Activated CD4-positive, CD25-positive, alpha-beta regulatory T cell treated with anti-CD3 and anti-CD28 coated beads, Interleukin-2, amount 50 U/mL, for 16 hours (primary cell): ENCODE measurements at regions not wholly inside any gene's neighbourhood (a gene's known extent, or its start where the extent isn't known, plus 50 kb on each side); places are given as distances from the start of the nearest gene placed in this dataset.

Experiments used
- DNase-seq: peaks from one replicate; pipeline ENCODE4 v3.0.0-alpha.2; 2020; ENCODE audit warnings: low read depth, low spot score

DNA sequence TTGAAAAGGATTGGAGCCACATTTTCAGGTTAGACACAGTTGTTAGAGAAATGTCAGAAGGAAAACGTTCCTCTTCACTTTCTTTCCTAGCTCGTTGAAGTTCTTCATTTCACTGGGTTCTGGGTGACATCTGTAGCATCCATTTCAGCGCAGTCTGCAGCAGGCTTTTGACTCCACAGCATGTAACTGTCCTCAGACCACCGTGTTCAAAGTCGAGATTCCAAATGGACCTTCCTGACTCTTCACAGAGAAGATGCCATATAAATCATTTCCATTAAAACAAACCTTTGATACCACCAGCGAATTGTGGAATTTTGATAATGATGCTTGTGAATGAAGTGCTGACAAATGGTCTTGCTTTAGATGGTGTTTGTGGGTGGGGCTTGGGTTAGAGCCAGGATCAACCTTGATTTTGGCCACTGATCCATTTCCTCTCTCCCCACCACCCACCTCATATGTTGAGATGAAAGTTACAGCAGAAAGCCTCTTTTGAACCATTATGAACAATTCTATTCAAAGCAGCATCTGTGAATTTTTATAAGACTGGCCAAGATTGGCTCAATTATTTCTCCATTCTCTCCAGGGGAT, 185.3 kb upstream of the PREP start:
- DNase-seq, result no peak

DNA sequence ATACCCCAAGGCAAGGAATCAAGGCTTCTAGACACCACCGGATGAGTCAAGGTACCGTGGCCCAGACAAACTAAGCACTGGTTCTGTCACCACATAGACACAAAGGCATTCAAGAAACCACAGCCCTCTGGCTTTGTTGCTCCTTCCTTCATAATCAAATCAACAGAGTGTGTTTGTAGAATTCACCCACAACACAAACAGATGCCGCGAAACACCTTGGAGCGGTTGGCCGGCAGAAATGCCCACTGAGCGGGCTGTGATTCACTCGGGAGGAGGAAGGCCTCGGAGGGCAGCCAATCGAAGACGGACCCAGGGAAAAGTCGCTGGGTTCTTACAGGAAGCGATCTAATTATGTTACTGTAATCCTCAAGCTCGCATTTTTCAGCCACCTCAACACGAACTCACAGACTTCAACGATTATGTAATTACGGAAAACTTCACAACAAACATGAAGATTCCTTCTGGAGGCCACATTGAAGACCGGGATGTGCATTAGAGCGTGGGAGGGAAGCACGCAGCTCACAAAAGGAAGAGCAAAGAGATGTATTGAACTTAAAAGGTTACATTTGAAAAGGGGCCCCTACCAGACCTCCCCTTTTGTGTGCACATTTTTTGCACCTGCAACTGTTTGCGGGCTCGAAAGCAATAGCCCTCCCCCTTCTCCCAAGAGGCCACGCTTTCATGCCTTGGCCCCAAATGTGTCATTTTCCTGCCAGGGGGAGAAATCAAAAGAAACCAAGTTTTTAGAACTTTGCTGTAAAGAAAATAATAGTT, 184.7 kb upstream of the PREP start:
- DNase-seq, result no peak

DNA sequence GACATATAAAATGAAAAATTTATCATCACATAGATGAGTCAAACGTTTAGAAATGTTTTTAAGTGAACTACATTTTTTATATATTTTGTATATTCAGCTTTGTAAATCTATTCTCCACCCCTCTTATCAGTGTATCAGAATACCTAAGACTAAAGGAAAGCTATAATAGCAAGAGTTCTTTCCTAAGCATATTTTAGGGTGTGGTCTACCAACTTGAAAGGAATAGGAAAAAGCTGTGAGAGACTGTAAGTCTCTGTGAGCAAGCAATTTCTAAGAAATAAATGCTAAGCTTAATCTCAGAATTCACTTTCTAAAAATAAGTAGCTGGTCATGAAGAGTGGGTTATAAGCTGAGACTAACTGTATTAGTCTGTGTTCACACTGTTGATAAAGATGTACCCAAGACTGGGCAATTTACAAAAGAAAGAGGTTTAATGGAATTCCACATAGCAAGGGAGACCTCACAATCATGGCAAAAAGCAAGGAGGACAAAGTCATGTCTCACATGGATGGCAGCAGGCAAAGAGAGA, 175.4 kb upstream of the PREP start:
- no peak for DNase-seq

DNA sequence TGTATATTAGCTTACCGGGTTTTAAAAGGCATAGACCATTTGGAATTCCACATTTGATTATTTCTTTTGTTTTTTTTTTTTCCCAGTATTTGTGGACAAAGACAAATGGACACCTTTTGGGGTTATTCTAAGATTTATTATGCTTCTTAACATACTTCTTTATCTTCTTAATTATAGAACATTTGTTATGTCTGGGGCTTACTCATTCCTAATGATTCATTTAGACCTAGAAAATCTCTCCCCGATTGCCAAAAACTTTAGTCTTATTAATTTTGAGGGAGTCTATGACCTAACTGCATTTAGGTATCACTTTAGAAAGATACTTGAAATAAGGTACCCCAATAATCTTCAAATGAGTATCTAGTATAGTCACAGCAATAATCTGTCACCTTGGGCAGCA, 170.7 kb upstream of the PREP start:
- no peak for DNase-seq

DNA sequence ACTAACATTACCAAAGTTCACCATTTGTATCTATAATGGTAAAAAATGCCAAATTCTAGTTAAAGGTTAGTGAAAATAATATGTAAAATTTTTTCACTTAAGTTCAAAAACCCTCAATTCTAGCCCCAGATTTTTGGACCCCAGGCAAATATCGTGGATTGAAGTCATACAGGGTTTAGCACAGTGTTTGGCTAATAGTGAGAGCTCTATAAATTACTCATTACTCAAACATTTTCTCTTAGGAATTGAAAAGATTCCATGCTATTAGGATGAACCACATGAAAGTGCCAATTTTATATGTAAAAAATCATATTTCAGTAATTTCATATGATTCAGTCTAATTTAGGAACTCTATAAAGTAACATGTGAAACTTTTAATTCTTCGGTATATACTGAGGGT, 170.3 kb upstream of the PREP start:
- DNase-seq, result no peak

DNA sequence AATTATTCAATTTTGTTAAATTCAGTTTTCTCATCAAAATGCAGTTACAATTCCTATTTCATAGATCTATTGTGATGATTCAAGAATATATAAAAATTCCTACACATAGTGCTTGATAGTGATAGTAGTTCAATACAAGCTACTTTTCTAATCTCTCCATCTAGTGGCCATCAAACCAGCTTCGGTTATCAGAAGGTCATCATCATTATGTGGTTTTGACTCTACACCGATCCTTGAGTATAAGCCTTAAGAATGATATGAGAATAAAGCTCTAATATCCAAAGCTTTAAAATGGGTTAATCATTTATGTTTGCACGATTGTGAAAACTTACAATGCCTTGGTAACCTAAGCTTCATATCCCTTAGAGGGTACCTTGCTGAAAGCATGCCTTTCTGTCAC, 167.5 kb upstream of the PREP start:
- no peak for DNase-seq

DNA sequence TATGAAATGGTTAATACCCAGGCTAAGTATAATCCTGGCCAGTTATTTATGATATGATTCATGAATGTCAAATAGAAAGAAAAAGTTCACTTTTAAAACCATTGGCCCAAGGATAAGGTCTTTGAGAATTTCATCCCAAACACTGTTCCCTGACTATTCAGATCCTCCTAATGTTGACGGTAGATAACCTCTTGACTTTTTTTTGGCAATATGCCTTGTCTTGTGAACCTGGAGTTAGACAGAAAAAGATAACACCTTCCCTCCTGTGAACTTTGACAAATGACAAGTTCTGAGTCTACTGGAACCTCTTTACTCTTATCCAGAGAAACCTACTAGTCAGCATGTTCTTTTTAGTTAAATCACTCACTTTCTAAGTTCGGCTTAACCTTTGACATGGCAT, 166.8 kb upstream of the PREP start:
- DNase-seq, result no peak

DNA sequence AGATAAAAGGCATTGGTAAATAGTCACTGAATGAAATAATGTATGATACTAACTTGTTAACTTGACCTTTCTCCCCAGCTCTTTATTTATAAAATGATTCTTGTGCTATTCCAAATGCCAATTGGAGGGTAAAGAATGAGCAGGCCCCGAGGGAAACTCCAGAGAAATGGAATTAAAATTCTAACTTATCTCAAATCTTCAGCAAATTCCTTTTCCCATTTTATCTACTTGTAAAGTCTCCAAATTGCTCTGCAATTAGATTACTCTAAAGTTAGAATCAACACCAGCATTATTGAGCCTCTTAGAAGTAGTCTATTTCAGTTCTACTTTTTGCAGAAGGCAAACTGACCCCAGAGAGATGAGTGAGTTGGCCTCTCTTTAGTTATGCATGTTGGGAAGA, 165.9 kb upstream of the PREP start:
- no peak for DNase-seq

DNA sequence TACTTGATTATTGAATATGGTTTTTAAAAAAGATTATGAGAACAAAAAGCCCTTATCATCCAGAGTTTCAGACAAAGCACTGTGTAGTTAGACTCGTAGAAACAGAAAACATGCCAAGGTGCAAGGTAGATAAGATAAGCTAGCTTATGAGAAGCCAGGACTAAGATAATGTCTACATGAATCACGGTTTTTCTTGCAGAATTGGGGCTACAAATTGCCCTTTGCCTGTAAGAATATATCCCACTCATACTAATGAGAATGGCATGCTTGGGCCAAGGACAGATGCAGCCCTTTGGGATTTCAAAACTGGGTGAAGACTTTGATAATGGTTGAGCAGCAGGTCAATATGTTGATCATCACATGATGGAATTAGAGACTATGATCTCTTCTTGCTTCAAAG, 165.3 kb upstream of the PREP start:
- no peak for DNase-seq

DNA sequence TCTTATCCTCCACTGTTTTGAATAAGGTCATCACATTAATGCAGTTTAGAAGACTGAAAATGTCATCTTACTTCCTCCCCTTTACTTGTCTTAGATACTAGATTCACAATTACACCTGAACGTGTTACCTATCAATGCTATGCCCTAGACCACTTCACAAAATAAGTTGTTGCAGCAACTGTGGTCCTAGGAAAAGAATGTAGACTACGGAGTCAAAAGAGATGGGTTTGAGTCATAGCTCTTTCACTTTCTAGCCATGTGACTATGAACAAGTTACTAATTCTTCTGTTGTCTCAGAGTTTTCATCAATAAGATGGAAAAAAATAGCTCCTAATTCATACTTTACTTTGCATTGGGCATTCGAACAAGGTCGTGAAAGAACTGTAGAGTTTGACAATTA, 164.3 kb upstream of the PREP start:
- no peak for DNase-seq

DNA sequence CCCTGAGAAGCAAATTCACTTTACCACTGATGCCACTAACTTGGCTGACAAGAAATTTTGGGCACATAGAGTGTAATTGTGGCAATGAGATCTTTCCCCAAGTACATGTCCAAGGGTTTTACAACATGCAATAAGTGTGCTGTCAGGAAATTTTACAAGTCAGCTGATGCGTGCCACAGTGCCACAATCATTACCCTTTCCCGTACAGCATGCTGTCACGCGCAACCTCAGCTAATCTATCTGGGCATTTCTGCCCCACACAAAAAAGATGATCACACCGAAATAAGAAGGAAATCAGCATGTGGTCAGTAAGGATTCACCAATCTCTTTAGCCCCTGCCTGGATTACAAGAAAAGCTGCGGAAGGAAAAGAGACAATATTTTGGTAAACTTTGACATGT, 163.6 kb upstream of the PREP start:
- DNase-seq, result no peak

DNA sequence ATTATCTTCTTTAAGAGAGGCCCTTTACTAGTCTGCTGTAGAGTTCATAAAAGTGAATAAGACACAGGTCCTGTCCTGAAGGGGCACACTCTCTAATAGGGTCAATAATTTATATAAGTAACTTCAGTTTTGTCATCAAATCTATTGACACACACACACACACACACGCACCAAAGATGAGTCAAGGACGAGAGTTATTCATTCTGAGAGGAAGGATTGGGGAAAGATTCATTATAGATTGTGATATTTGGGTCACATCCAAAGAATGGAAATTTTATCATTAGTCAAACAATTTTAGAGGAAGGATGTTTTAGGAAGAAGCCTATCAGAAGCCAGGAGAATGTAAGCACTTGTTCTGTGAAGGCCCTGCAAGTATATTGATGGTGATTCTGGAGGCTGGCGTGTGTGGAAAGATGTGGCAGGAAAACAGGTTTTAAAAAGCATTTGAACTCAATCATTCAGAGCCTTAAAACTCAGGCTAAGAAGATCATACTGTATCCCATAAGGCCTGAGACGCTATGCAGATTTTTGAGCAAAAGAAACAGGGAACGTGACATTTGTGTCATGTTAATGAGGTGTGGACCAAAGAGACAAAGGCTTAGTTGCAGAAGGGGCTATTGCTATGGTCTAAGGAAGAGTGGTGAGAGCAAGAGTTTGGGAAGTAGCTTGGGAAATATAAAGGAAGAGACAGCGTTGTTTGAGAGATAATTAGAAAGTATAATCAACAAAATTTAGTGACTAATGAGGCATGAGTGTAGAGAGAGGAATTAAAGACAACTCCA, 161.4 kb upstream of the PREP start:
- no peak for DNase-seq

DNA sequence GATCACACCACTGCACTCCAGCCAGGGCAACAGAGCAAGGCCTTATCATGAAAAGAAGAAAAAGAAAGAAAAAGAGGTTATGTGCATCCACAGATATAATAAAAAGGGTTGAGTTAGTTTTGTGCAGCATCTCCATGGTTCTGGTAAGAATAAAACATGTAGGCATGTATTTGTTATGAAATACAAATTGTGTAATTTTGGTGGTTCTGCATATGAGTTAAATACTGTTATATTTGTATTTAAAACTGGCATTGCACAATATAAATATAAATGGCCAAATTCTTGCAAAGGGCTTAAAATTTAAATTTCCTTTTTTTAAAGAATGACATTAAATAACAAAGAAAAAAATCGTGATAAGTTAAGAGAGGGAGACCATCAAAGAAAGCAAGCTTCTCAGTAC, 159.1 kb upstream of the PREP start:
- DNase-seq, result no peak

DNA sequence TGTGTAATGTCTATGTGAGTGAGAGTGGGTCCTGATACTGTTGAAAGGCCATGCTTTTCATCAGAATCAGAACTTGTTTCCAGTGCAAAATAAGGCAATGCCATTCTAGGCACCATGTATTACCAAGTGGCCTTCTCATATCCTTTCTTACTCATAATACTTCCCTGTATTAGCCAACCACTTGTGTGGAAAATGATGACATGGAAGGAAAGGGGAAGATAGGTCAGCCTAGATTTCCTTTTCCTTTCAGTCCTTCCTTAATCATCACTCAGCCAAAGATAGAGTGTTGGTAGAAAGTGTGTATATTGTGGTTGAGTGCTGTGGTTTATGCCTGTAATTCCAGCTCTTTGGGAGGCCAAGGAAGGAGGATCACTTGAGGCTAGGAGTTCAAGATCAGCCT, 158.6 kb upstream of the PREP start:
- no peak for DNase-seq

DNA sequence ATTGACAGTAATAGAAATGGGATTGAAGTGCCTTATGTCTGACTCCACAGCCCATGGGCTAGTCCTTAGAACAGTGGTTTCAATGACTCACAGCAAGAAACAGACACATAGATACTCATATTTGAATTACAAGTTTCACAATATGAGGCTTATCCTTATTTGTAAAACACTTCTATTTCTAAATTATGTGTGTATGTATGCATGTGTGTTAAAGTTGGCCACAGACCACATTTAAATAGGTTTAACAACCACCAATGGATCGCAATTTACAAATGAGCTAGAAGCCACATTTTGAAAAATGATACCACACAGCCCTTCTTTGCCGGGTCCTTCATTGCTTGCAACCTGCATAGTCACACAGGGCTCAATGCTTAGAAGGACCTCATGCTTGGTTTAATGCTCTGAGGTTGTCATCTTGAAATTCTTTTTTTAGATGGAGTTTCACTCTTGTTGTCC, 157.8 kb upstream of the PREP start:
- DNase-seq, result no peak

DNA sequence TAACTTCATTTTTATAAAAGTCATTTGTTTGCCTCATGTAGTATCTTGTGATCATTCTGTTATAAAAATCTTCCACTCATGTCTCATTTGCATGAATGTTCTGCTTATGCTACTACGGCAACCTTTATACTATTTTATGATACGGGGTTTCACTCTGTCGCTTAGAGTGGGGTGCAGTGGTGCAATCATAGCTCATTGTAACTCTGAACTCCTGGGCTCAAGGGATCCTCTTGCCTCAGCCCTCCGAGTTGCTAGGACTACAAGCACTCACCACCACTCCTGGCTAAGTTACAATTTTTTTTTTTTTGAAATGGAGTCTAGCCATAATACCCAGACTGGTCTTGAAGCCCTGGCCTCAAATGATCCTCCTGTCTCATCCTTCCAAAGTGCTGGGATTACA, 154.4 kb upstream of the PREP start:
- no peak for DNase-seq

DNA sequence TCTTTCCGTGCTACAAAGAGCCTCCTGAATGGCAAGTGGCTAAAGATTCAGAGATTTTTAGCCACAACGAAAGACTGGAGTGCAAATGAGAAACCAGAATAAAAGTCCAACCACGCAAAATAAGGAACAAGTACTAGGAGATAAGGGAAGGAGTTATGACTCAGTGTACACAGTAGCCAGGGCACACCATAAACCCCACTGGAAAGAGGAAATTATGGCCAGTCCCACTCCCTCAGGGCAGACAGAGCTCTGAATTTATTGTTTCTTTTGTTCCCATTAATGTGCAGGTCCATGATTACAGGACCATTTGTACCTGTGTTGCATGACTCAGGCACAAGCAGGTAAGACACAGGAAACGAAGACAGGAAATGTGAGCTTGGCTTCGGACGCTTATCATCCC, 150.3 kb upstream of the PREP start:
- DNase-seq, result no peak

DNA sequence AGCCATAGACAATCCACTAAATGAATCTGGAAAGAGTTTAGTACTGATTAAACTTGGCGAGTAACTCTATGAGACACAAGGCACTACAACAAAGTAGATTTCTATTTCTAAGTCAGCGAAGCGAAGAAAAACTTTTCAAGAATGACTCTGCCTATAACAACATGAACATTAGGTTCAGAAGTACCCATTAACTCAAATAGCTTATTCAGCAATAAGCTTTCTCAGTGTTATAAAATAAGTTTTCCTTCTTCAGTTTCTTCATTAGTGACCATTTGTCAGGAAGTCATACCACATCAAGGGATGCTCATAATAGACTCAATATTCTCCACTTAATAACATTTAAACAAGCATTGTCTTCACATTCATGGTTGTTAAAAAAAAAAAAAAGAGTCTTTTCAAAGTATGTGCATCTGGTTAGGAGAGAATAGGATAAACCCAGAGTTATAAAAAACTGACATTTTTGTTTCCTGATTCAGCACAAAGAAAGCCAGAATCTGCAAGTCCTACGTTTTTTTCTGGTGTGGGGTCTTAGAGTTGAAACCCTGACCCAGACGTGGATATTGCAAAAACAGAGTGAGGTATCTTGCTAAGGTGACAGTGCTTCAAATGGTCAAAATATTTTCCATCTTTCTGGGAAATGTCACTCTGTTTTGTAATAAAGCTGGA, 148.2 kb upstream of the PREP start:
- no peak for DNase-seq

DNA sequence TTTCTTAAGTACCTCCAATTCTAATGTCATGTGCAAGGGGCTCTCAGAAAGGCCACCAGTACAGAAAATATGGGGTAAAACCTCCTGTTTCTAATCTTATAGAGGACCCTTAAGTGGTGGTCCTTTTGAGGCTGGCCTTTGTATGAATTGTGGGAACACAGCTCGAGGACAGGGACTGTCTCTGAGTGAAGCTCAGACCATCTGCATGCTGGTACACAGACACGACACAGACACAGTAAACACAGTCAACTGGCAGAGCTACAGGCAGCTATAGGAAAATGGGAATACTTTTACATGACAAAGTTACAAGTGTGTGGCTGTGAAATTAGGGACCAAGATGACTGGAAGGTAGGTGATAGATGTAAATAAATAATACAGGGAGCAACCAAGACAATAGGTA, 143.9 kb upstream of the PREP start:
- no peak for DNase-seq

DNA sequence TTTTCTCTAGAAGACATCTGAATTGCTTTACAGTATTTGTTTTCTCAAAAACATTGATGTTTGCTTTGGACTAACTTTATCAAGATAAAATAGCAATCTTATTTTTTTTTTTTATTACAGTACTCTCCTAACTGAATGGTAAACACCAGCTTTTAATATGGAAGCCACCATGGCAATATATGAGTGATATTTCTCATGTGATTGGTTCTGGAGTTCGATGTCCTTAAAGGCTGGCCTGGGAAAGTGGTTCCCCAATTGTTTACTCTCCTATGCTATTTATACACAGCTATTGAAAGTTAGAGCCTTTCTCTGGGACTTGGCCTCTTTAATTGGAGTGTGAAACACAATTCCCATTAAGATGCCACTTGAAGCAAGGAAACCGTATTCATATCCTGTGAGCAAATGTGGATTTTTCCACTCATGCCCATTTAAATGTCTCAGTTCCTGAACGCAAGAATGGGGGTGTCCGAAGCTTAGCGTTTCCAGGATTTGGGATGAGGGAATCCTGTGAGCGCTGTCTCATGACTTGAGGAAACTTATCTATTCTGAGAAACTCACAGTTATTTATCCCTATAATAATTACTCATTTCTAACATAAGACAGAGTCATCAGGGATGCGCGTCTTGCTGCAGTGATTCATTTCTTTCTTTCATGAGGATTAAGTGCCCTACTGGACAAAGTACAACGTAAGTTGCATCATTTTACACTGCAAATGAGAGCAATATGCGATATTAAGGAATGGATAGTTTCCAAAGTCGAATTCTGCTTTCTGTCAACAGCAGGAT, 143.3 kb upstream of the PREP start:
- no peak for DNase-seq

DNA sequence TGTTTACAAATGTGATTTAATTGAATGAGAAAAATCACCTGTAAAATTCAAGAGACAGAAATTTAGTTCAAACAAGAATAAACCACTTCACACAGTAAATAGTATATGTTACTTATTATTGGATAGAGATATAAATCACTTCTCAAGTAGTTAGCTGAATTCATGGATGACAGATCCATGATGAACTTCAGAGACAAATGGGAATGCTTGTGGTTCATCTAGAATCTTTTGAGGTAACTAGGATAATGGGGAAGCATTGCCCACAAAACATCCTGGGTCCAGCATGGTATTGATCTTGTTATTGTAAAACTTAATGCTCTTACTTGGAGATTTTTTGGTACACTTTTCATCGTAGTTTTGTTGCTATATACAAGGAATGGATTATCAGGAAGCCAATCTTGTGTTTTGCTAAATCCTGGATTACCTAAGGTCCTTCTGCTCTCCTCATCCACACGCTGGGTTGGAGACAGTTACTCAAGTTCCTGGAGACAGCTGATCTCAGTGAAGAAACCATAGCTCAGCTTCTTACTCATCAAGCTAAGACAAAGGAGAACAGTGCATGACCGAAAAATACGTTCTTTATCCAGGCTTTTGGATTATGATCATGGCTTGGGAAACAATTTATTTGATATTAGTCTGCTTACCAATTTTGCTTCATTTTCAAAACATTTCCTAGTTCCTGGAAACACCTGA, 142.5 kb upstream of the PREP start:
- DNase-seq, result no peak
